Stimulated activated CD4-positive, alpha-beta T cell treated with anti-CD3 and anti-CD28 coated beads, Interleukin-12 subunit alpha, Interleukin-12 subunit beta, amount 100 ng/mL, for 48 hours (primary cell): ENCODE measurements at regions not wholly inside any gene's neighbourhood (a gene's known extent, or its start where the extent isn't known, plus 50 kb on each side); places are given as distances from the start of the nearest gene placed in this dataset.

ENCODE experiments used
- DNase-seq, 3 donors: peaks; one replicate each; pipeline ENCODE4 v3.0.0-alpha.2; 2020; ENCODE audit warnings: low read depth in 2 of 3, low spot score in 1 of 3

GRCh38 chr11:115687934-115688333, 183.7 kb upstream of the CADM1 start:
- no peak for DNase-seq

DNA sequence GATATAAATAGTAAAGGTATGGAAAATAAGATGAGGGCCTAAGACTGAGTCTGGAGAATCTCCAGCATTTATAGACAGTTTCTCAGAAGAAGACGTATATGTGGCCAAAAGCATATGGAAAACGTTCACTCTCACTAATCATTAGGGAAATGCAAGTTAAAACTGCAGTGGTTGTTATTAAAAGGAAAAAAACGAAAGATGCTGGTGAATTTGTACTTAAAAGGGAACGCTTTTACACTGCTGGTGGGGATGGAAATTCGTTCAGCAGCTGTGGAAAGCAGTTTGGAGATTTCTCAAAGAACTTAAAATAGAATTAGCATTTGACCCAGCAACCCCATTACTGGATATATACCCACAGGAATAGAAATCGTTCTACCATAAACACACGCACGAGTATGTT, 180.5 kb upstream of the CADM1 start:
- no peak for DNase-seq

DNA sequence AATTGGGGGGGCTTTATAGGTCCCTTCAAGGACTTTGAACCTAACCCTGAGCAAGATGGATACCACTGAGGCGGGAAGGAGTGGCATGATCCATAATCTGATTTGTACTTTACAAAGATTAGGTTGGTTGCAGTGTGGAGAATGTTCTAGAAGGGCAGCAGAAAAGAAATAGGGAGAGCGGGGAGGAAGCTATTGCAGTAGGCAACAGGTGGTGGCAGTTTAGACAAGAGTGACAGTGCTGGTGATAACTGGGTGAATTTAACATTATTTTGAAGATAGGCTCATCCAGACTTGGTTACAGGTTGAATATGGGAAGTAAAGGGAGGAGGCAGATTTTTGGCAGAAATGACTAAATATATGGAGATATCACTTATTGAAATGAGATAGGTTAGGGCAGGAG, 179.9 kb upstream of the CADM1 start:
- no peak for DNase-seq

DNA sequence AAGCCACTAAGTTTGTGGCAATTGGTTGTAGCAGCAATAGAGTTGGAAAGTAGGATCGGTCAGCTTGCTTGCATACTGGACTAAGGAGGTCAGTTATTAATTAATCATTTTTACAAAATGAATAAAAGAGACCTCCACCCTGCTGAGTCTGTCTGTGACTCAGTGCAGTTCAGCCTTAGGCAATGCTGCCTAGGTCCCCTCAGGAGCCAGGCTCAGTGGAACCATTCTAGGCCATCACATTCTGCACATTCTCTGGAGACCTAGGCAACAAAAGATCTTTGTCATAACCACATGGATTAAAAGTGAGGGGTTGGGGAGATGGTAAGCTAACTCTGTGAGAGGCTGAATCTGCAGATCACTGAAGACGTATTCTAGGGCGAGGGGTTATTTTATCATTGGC, 178.7 kb upstream of the CADM1 start:
- DNase-seq, result no peak

- DNase-seq, result no peak
Observed at GRCh38 chr11:115682101-115682500, 177.9 kb upstream of the CADM1 start.

DNA sequence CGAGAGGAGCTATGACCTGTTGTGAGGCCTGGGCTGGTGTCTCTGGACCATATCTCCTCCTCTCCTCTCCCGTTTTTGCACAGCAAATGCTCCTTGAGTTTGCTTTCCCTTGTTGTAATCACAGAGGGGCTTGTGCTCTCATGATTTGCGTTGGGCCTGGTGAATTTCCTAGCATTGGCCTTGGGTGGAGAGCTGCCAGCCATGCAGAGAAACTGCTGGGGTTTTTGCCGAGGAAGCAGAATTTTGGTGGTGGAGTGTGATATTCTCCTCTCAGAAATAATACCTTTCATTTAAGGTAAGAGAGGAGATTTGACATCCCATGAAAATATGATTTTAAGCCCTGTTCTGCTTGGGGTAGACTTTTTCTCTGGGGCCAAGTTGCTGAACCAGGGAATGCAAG, 175.7 kb upstream of the CADM1 start:
- DNase-seq, result no peak

GRCh38 chr11:115678942-115679341, 174.7 kb upstream of the CADM1 start:
- DNase-seq, result no peak

GRCh38 chr11:115677190-115677589, 173.0 kb upstream of the CADM1 start:
- DNase-seq, result no peak

GRCh38 chr11:115676768-115677167, 172.6 kb upstream of the CADM1 start:
- no peak for DNase-seq

- DNase-seq, result no peak
Observed at GRCh38 chr11:115676206-115676605, 172.0 kb upstream of the CADM1 start.

DNA sequence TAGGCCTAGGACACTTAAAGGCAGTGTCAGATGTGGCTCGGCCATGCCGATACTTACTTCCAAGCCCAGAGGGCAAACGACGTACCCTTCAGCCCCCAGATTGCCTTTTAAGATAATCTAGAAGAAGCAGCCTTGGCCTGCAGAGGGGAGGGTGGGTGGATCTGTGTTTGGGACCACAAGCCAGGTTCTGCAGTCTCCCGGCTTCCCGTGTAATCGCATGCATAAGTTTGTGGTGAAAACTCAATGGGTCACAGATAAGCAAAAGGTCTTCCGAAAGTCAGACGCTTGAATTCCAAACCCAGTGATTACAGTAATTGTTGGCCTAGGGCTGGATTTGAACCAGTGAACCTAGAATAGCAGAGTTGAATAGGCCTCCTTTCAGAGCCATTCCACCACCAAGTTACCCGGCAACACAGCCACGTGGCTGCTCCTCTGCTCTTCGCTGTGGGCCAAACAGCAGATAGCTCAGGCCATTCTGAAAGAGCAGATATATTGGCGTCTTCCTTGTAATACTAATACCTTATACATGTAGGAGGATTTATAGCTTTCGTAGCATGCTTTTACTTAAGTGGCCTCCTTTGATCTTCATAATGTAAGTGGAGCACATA, 170.8 kb upstream of the CADM1 start:
- DNase-seq, result no peak

GRCh38 chr11:115674176-115674936, 170.1 kb upstream of the CADM1 start:
- DNase-seq, result no peak

- no peak for DNase-seq
Observed at GRCh38 chr11:115673720-115674119, 169.5 kb upstream of the CADM1 start.

DNA sequence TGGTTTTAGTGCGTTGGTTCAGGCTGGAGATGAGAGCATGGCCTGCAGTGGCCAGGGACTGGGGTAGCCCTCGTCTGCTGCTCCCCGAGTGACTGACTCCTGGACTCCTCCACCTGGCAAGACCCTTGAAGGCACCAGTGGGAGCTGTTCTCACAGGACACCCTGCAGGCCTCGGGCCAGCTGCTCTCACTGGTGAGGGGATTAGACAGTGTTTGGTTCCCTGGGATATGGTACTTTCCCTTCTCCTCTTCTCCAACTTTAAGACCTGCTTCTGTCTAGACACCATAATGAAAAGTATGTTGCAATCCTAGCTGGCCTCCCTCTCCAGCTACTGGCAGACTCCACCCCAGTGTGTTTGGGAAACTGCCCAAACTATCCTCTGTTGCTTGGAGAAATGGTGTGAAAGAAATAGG, 168.8 kb upstream of the CADM1 start:
- no peak for DNase-seq

- no peak for DNase-seq
Observed at GRCh38 chr11:115672412-115672811, 168.2 kb upstream of the CADM1 start.

DNA sequence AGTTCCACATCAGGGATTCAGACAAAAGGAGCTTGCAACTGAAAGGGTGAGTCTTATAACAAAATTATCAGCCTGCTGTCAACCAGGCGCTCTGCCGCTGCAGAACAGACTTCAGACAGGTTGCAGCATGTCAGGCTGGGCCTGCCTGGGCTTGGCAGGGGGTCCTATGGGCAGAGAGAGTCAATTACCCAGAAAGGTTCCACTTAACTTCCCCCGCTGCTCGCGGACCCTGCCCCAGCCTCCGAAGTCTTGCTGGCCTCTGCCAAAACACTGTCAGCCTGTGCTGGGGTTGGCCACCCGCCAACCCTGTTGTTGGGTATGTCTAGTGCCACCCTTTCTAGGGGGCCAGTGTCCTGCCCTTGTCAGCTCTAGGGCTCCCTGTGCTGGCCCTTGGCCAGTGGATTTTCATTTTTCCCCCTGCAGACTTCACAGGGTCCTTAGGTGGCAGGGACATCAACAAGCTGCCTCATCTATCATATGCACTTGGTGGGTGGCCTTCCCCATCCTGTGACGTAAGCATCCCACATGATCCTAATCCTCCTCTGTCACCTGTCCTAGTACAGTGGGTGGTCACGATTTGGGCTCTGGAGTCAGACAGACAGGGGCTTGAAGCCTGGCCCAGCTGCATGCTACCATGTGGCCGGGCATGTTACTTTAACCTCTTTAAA, 166.5 kb upstream of the CADM1 start:
- DNase-seq, result no peak

DNA sequence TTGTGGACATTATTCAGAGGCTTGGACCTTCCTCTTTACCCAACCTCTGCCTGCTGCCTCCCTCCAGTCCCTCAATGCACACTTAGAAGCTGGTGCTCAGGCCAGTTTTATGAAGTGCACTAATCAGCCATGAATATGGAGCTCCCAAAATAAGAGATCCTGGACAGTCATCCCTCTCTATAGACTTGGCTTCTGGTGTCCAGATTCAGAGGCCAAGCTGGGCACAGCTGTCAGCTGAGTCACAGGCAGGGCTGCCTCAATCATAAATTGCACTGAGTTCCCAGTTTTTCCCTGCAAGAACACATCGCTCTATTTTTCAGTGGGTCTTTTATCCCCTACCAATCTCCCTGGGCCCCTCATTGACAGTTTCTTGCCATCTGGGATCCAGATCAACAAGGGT, 161.7 kb upstream of the CADM1 start:
- DNase-seq, result no peak

- DNase-seq, result no peak
Observed at GRCh38 chr11:115665175-115665821, 161.1 kb upstream of the CADM1 start.

DNA sequence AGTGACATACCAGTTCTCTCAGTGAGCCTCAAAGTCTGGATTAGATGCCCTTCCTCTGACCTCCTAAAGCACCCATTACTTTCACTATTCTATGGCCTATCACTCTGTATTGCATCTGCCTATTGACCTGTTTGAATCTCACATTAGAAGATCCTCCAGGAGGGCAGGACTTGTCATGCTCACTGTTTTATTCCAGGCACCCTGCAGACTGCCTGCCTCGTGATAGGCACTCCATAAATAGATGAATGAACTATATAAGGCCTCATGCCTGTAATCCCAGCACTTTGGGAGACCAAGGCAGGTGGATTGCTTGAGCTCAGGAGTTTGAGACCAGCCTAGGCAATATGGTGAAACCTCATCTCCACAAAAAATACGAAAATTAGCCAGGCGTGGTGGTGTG, 160.1 kb upstream of the CADM1 start:
- no peak for DNase-seq

- DNase-seq, result no peak
Observed at GRCh38 chr11:115663790-115664189, 159.6 kb upstream of the CADM1 start.

DNA sequence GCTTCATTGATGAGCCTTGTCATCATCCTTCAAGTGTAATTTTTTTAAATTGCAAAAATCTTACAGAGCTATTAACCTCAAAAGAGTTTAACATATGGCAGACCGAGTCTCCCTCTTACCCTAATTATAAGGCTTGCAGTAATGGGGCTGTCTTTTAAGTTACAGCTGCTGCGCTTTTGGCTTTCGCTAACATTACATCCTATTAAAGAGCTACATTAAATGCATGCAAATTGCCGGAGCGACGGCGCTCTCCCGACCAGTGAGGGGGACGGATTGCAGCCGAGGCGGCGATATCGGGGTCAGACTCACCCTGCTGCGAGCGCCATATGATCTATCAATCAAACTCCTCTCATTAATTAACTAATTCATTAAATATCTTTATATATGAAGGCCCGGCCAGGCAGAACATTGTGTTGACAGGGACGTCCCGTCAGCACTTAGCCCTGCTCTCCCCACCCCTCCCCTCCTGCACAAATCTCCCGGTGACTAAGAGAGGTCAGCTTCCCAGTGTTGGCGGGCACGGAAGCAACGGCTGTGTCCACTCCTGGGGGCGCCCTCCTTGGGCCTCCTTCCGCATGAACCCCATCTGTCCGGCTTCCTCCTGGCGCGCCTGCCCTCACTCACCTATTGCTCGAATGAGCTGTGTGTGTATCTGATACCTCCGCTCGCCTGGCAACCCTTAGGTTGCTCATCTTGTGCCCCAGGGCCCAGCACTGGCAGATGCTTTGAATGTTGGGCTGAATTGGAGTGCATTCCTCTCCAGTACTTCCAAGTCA, 156.0 kb upstream of the CADM1 start:
- DNase-seq, result no peak
